HEK293T (cell line): ENCODE measurements at regions not wholly inside any gene's neighbourhood (a gene's known extent, or its start where the extent isn't known, plus 50 kb on each side); places are given as distances from the start of the nearest gene placed in this dataset.
A peak's percentile ranks its signal among the peaks of the same experiment; 100 is the strongest.

Experiments
- CTCF ChIA-PET: fragments of 350-600 bp; formaldehyde crosslinking; extraction: SDS; loops from one replicate; lab custom pipeline; 2021; ENCODE audit warnings: antibody characterized with exemption, inconsistent platforms; lab: Yijun Ruan, JAX
- POLR2A ChIA-PET: fragments of 350-600 bp; formaldehyde crosslinking; extraction: SDS; loops from one replicate; lab custom pipeline; 2020; ENCODE audit warnings: antibody characterized with exemption, inconsistent platforms; lab: Yijun Ruan, JAX
- DNase-seq: peaks from one replicate; pipeline ENCODE4 v3.0.0; 2012; ENCODE audit warnings: mixed read lengths; ENCODE audit errors: extremely low spot score
- ARNT ChIP-seq: fragments of 450-650 bp; IDR thresholded peaks from 2 replicates; pipeline ENCODE4 v1.6.1; 2017; ENCODE audit warnings: mild to moderate bottlenecking
- BHLHE40 ChIP-seq: fragments of 450-650 bp; IDR thresholded peaks from 2 replicates; pipeline ENCODE4 v1.6.1; 2016; ENCODE audit warnings: mild to moderate bottlenecking, moderate library complexity, borderline replicate concordance
- CTBP1 ChIP-seq: fragments of 450-650 bp; IDR thresholded peaks from 2 replicates; pipeline ENCODE4 v1.6.1; 2016; ENCODE audit warnings: borderline replicate concordance
- ELF4 ChIP-seq: fragments of 450-650 bp; IDR thresholded peaks from 2 replicates; pipeline ENCODE4 v1.6.1; 2017; ENCODE audit warnings: antibody characterized with exemption
- FOXA1 ChIP-seq: fragments of 450-650 bp; IDR thresholded peaks from 2 replicates; pipeline ENCODE4 v1.6.1; 2016; ENCODE audit warnings: mild to moderate bottlenecking
- FOXK2 ChIP-seq: fragments of 450-650 bp; IDR thresholded peaks from 2 replicates; pipeline ENCODE4 v1.6.1; 2016; ENCODE audit warnings: mild to moderate bottlenecking
- FOXM1 ChIP-seq: fragments of 450-650 bp; IDR thresholded peaks from 2 replicates; pipeline ENCODE4 v1.6.1; 2017; ENCODE audit warnings: mild to moderate bottlenecking, borderline replicate concordance
- HDGF ChIP-seq: fragments of 450-650 bp; IDR thresholded peaks from 2 replicates; pipeline ENCODE4 v1.6.1; 2017; ENCODE audit warnings: antibody characterized with exemption, borderline replicate concordance
- L3MBTL2 ChIP-seq: fragments of 450-650 bp; conservative IDR thresholded peaks from 2 replicates; pipeline ENCODE4 v1.6.1; 2016; ENCODE audit warnings: mild to moderate bottlenecking
- LEF1 ChIP-seq: fragments of 450-650 bp; IDR thresholded peaks from 2 replicates; pipeline ENCODE4 v1.6.1; 2017; ENCODE audit warnings: mild to moderate bottlenecking, borderline replicate concordance
- NFRKB ChIP-seq: fragments of 450-650 bp; IDR thresholded peaks from 2 replicates; pipeline ENCODE4 v1.6.1; 2016; ENCODE audit warnings: mild to moderate bottlenecking, moderate library complexity
- PKNOX1 ChIP-seq: fragments of 450-650 bp; IDR thresholded peaks from 2 replicates; pipeline ENCODE4 v1.6.1; 2016
- SP1 ChIP-seq: fragments of 450-650 bp; IDR thresholded peaks from 2 replicates; pipeline ENCODE4 v1.6.1; 2017
- SUZ12 ChIP-seq: fragments of 450-650 bp; IDR thresholded peaks from 2 replicates; pipeline ENCODE4 v1.6.1; 2016; ENCODE audit warnings: mild to moderate bottlenecking
- TARDBP ChIP-seq: fragments of 450-650 bp; IDR thresholded peaks from 2 replicates; pipeline ENCODE4 v1.6.1; 2016
- ZNF384 ChIP-seq: fragments of 450-650 bp; IDR thresholded peaks from 2 replicates; pipeline ENCODE4 v1.6.1; 2016

GRCh38 chr10:44668336-44668735 is 242.8 kb upstream of the TMEM72 start:
- no peak for DNase-seq
- CTCF ChIA-PET, result no interaction called here
- TF ChIP-seq ZNF384 (no peak), CTBP1 (no peak), PKNOX1 (no peak), SUZ12 (no peak), FOXM1 (no peak), L3MBTL2 (no peak), TARDBP (no peak), ARNT (no peak), HDGF (no peak), LEF1 (no peak)
- POLR2A ChIA-PET, result no interaction called here

GRCh38 chr10:44671319-44671718 is 239.8 kb upstream of the TMEM72 start:
- ChIA-PET POLR2A (no interaction called here), CTCF (no interaction called here)
- no peak for DNase-seq
- TF ChIP-seq FOXA1 (no peak), SUZ12 (no peak), FOXK2 (no peak), ARNT (no peak), TARDBP (no peak), SP1 (no peak), ZNF384 (no peak), L3MBTL2 (no peak), LEF1 (no peak), ELF4 (no peak), PKNOX1 (no peak), HDGF (no peak)

- CTCF ChIA-PET, result interaction anchor here (0.6 kb wide), 1 partner anchor 61 kb away, joined by 3 read pairs; no protein-coding TSS in a partner anchor
- POLR2A ChIA-PET, result no interaction called here
Measured at GRCh38 chr10:44673245-44673983, 237.7 kb upstream of the TMEM72 start.

GRCh38 chr10:44674536-44675386 is 236.4 kb upstream of the TMEM72 start:
- no peak for DNase-seq
- POLR2A ChIA-PET, result no interaction called here
- no peak for TF ChIP-seq LEF1
- TF ChIP-seq BHLHE40, result no peak
- no peak for TF ChIP-seq SUZ12
- TF ChIP-seq HDGF, result no peak
- TF ChIP-seq TARDBP, result no peak
- no peak for TF ChIP-seq FOXK2
- no peak for TF ChIP-seq PKNOX1
- TF ChIP-seq NFRKB, result no peak
- TF ChIP-seq FOXA1, result no peak
- no peak for TF ChIP-seq ARNT
- no peak for TF ChIP-seq L3MBTL2
- TF ChIP-seq CTBP1, result no peak
- no peak for TF ChIP-seq SP1
- TF ChIP-seq ZNF384, result no peak
- TF ChIP-seq ELF4, result no peak
- TF ChIP-seq FOXM1, result no peak
- CTCF ChIA-PET, result no interaction called here

More at GRCh38 chr10:44673245-44673983, 237.7 kb upstream of the TMEM72 start:
- no peak for DNase-seq
- TF ChIP-seq PKNOX1 (no peak), TARDBP (no peak), NFRKB (no peak), CTBP1 (no peak), SP1 (no peak), ELF4 (no peak), SUZ12 (no peak), FOXM1 (no peak)

GRCh38 chr10:44675387-44675874 is 235.7 kb upstream of the TMEM72 start:
- ChIA-PET POLR2A (no interaction called here), CTCF (no interaction called here)
- 0 out of 2 replicates have a peak, but pooled peaks have one; percentile 7 for TF ChIP-seq PKNOX1
- TF ChIP-seq FOXM1, result no peak
- no peak for DNase-seq
